ENCODE measurements at regions not wholly inside any gene's neighbourhood (a gene's known extent, or its start where the extent isn't known, plus 50 kb on each side); places are given as distances from the start of the nearest gene placed in this dataset.
"Not testable (repeated sequence)": the region's sequence is repeated elsewhere in the genome, so short reads cannot be mapped to it uniquely, and the experiment has no call there.

DNA sequence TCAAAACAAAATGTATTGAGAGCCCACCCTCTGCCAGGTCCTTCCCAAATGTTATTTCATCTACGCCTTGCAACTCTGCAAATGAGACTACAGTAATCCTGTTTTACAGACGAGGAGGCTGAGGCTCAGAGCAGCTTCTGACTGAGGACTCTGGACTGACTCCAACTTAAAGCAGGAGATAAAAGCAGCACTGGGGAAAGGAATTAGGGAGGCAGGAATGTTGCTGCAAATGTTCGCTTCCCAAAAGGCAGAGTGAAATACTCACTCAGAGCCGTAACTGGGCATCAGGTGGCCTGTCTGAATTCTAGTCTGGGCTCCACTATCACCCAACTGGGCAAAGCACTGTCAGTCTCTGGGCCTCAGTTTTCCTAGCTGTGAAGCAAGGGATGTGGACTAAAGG lies 94.7 kb upstream of the SRD5A3 start:
- no peak for DNase-seq (ENCODE audit: low read depth in 2 of 3, low spot score in 1 of 3)

DNA sequence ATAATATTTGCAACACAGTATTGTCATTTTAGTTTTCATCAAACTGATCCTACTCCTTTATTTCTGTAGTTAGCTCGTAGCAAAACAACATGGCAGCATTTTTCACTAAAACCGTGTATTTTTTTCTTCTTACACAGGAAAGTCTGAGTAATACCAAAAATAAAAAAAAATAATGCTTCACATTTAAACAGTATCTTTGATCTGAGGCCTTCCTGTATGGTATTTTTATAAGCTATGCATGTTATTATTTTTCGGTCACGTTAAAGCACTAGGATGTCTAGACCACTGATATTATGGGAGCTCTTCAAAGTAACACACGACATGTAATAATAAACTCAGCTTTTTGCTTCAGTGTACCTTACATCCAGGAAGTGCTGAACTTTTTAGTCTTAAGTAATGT lies 94.1 kb upstream of the SRD5A3 start:
- DNase-seq (ENCODE audit: low read depth in 2 of 3, low spot score in 1 of 3) = no peak

DNA sequence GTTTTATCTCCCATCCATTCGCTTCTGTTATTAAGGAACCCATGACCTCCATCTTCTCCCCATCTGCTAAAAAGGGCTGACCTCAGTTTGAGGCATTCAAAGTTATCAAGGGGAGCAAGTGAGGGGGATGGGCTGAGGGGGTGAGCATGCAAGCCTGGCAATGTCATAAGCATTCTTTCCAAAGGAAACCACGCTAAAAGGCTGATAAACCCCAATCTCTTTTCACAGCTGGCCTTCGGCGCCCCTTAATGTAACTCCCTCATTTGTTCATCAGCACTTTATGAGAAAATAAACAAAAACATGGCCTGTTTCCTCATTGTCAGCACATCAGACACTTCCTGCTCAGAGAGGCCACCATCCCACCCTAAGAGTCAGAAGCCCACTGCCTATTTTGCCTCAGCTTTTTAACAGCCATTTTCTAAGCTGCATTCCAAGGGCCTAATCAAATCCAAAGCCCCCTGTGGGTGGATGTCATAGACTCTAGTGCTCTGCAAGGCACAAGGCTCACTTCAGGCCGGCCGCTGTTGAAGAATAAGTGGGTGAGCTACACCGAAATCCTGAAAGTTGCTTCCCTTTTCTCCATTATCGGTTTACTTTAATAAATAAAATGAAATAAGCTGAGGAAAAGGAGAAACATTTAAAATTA lies 92.0 kb upstream of the SRD5A3 start:
- DNase-seq (ENCODE audit: low read depth in 2 of 3, low spot score in 1 of 3) = no peak

DNA sequence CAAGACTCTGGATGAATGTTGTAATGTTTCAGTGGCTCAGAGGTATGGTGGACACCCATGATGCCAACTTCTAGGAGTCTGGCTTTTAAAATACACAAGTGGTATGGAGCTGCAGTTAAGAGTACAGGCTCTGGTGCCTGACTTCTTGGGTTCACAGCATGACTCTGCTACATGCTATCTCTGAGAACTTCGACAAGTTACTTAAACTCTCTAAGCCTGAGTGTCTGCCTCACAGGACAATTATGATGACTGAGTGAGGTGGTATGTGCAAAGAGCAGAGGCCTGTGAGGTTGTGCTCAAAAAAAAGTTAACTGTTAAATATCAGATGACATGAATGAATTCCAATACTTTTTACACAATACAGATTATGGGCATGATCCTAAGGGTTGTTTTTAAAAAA lies 90.9 kb upstream of the SRD5A3 start:
- DNase-seq (ENCODE audit: low read depth in 2 of 3, low spot score in 1 of 3) = no peak

DNA sequence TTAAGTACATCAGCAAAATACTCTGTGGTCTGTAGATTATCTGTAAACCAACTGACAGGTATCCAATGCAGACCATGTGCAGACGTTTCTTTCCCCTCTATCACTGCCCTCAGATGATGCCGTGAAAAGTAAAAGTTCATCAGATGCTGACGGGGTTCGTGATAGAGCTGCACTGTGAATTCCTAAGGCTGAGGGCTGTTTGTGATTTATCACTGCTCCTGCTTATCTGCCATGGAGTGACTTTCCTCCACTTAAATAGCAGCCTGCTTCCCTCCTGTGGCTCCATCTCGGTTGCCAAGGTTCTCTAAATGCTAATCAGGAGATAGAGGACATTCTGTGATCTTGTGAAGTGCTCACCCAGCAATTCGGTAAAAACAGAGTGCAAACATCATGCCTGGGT lies 89.3 kb upstream of the SRD5A3 start:
- no peak for DNase-seq (ENCODE audit: low read depth in 2 of 3, low spot score in 1 of 3)

DNA sequence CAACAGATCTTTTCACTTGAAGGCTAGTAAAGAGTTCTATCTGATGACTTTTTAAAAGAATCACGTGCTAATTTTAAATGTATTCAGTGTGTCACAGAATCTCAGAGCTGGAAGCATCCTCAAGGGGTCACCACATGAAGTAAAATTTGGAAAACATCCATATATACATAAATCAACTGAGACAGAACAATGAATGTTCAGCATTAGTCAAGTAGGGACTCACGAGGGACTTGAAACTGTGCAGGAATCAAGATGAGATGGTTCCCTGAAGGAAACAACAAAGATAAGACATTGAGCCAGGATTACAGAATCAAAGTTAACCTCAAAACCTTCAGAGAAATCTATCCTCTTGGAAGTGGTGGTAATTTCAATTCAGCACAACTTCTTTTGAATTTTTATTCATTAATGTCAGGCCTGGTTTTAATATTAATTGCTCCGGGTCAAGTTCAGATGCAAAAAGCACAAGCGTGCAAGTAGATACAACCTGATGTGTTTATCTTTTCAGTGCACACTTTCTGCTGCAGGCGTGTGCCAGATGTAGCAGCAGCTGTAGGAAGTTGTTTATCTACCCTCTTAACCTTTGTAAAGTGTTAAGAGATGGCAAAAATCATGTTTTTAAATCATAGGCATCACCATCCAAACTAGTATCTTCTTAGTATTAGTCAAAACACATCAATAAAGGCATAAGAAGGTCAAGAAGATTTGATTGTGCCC lies 87.7 kb upstream of the SRD5A3 start:
- DNase-seq (ENCODE audit: low read depth in 2 of 3, low spot score in 1 of 3) = no peak

DNA sequence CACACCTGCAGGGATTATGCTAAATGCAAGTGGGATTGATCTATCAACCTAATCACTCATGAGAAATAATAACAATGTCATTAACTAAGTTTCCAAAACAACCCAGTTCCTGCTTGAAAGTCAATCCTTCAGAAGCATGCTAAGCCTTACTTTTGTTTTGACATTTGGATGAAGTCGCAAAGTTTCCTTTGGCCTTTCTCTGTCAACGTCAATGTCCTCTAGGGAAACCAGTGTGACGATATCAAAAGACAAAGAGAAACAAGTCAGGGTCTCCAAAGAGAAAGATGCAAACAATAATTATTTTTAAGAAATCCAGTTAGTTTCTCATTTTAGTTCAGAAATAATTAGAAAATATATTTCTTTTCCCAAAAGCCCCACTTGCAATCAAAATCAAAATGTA lies 86.7 kb upstream of the SRD5A3 start:
- no peak for DNase-seq (ENCODE audit: low read depth in 2 of 3, low spot score in 1 of 3)

DNA sequence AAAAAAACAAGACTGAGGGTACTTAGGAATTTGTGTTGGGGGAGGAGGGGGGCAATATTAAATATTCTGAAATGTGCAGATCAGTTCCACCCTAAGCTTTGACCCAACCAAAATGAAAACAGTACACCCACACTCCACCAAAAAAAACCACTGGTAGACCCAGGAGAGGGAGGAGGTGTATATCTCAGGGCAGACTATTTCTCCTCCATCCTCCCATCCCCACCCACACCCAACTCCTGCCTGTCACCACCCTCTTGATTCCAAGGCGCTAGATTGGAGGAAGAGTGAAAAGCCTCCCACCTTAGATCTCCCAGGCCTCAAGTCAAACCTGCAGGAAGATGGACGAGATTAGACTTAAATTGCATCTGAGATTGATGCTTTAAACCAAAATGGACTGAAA lies 76.6 kb upstream of the SRD5A3 start:
- DNase-seq (ENCODE audit: low read depth in 2 of 3, low spot score in 1 of 3) = no peak

DNA sequence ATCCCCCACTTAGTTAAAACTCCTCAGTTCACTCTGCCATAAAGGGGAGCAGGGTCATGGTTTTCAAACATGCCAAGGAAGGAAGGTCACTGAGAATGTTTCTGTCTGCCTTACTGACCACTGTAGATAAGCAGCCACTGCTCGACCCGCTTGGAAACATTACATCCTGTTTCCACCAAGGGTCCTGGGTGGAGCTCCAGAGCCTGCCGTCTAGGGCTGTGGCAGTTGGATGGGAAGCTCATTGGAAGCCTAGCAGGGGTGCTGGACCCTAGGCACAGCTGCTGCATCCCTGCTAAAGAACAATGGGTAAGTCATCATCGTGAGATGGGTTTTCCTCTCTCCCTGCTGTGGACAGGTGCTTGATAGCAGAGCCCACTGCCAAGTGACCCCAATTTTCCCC lies 76.0 kb upstream of the SRD5A3 start:
- no peak for DNase-seq (ENCODE audit: low read depth in 2 of 3, low spot score in 1 of 3)

DNA sequence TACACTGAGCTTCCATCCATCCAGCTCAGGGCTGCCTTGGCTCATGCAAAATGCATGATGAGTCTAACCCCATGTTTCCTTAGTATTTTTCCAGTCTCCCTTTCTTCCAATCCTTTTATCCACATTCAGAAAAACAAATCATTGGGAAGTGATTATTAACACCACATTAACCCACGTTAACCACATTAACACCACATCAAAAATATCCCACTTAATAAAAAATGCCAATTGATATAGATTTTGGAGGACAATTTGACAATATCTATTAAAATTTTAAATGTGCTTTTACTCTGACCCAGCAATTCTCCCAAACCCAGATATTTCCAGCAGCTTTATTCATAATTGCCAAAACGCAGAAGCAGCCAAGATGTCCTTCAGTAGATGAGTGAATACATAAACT lies 75.6 kb upstream of the SRD5A3 start:
- DNase-seq (ENCODE audit: low read depth in 2 of 3, low spot score in 1 of 3) = no peak

DNA sequence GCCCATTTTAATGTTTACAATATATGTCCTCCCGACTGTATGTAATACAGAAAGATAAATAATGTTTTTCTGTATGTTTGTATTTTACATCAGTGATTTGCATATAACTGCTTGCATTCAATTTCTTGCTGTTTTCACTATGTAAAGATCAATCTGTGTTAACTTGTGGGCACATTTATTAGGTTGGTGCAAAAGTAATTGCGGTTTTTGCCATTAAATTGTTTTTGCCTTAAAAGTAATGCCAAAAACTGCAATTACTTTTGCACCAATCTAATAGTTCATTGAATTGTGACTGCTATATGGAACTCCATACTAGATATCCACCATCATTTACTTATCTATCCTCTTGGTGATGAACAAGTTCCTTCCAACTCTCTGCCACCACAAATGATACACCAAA lies 73.9 kb upstream of the SRD5A3 start:
- DNase-seq (ENCODE audit: low read depth in 2 of 3, low spot score in 1 of 3) = no peak

DNA sequence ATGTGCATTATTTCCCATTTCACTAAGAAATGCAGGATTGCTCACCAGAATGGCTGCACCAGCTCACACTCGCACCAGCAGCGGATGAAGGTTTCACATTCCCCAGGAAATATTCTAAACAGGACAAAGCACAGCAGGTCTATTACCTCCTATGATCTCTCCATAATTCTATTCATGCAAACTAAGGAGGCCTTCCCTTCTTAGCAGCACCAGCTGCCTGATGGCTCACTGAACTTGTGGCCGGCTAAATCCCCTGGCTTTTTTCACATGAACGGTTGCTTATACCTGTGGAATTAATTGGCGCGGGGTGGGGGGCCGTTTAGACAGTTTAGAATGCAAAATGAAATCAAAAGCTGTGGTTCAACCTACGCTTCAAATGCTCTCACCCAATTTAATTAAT lies 73.5 kb upstream of the SRD5A3 start:
- DNase-seq (ENCODE audit: low read depth in 2 of 3, low spot score in 1 of 3) = no peak

DNA sequence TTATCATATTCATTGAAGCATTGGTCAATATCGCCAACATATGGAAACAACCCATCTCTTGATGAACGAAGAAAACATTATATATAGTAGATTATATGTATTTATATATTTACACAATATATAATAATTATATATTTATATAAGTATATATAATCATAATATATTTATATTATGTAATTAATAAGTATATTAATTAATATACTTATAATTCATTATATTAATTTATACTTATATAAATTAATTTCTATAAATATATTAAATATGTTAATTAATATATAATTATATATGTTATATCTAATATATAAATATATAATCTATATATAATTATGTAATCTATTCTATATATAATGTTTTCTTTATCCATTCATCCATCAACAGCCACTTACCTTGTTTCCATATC lies 69.0 kb upstream of the SRD5A3 start:
- no peak for DNase-seq (ENCODE audit: low read depth in 2 of 3, low spot score in 1 of 3)

DNA sequence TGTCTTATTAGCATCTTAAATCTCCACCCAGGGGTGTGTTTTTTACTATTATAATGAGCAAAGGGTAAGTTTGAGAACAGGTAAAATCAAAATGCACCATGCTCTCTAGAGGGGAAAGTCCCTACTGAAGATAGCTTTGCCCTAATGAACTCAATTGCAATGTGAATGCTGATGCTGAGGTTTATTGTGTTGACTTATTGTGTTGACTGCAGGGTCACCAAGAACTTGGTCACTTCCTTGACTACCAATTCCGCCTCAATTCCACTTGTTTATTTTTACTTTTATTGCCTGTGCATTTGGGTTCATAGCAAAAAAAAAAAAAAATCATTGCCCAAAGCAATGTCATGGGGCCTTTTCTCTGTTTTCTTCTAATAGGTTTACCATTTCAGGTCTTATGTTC lies 67.7 kb upstream of the SRD5A3 start:
- DNase-seq (ENCODE audit: low read depth in 2 of 3, low spot score in 1 of 3) = no peak

DNA sequence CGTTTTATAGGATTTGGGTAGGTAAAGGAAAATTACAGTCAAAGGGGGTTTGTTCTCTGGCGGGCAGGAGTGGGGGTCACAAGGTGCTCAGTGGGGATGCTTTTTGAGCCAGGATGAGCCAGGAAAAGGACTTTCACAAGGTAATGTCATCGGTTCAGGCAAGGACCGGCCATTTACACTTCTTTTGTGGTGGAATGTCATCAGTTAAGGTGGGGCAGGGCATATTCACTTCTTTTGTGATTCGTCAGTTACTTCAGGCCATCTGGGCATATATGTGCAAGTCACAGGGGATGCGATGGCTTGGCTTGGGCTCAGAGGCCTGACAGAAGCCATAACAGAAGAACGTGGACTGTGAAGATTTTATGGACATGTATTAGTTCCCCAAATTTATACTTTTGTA lies 65.6 kb upstream of the SRD5A3 start:
- not testable (repeated sequence) for DNase-seq (ENCODE audit: low read depth in 2 of 3, low spot score in 1 of 3)

DNA sequence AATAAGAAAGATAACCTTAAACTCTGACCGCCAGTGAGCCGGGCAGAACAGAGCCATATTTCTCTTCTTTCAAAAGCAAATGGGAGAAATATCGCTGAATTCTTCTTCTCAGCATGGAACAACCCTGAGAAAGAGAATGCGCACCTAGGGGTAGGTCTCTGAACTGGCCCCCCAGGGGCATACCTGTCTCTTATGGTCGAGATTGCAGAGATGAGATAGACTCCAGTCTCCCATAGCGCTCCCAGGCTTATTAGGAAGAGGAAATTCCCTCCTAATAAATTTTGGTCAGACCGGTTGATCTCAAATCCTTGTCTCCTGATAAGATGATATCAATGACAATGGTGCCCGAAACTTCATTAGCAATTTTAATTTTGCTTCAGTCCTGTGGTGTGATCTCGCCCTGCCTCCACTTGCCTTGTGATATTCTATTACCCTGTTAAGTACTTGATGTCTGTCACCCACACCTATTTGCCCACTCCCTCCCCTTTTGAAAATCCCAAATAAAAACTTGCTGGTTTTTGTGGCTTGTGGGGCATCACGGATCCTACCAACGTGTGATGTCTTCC lies 64.8 kb upstream of the SRD5A3 start:
- DNase-seq (ENCODE audit: low read depth in 2 of 3, low spot score in 1 of 3) = not testable (repeated sequence)

DNA sequence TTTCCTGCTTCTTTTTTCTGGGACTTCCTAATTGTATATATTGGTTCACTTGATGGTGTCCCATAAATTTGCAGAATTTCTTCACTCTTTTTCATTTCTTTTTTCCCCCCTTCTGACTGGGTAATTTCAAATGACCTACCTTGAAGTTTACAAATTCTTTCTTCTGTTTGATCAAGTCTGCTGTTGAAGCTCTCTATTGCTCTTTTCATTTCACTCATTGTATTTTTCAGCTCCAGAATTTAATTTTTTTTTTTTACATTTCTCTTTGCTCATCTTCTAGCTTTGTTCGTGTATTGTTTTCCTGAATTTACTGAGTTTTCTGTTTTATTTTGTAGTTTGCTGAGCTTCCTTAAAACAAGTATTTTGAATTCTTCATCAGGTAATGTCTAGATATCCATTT lies 61.7 kb upstream of the SRD5A3 start:
- no peak for DNase-seq (ENCODE audit: low read depth in 2 of 3, low spot score in 1 of 3)

DNA sequence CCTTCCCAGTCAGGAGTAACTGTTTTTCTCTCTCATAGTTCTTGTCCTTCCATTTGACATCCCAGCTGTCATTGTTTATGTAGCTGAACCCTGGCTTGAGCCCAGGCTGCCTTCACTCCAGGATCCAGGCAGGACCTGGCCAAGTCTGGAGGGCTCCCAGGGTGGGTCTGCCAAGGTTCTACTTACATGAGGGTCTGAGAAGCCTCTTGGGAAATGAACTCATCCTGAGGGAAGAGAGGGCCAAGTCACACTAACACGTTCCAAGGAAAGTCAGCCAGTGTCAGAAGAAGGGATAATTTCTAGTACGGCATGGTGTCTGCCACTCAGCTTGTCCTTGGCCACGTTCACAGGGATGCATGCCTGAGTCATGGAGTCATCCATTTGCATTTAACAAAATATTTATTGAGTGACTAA lies 54.8 kb upstream of the SRD5A3 start:
- no peak for DNase-seq (ENCODE audit: low read depth in 2 of 3, low spot score in 1 of 3)

DNA sequence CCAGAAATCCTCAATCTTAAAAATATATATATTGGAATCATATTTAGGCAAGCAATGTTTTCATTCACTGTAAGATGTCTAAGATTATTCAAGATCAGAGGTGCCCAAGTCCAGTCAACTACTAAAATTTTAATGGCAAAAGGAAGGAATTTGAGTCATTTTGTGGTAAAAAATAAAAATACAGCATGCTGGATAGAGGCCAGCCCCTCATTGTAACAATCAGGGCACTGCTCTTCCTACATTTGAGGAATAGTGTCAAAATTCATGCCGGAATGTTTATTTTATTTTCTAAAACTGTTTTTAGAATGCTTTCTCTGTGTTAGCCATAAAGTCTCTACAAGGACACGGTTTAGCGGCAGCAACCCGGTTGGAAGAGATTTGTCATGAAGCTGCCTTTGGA lies 49.9 kb upstream of the SRD5A3 start:
- DNase-seq (ENCODE audit: low read depth in 2 of 3, low spot score in 1 of 3) = no peak
